ENCODE measurements at regions not wholly inside any gene's neighbourhood (a gene's known extent, or its start where the extent isn't known, plus 50 kb on each side); places are given as distances from the start of the nearest gene placed in this dataset.

DNA sequence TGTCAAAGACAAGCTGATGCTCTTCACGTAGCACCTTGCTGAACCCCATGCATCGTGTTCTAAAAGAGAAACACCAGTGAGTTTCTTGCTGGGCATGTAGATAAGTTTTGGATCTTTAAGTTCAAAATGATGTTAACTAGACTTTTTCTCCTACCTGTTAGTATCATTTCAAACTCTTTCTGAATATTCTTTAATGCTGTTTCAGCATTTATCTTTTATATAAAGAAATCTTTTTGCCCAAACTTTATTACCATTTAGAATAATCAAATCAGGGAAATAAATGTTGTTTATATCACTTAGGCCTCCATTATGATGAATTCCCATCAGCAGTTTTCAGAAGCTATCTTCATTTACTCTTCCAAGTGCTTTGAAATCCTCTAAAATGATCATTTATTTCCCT is 542.8 kb downstream of the CDH10 start:
- TF ChIP-seq, protein P1, sequence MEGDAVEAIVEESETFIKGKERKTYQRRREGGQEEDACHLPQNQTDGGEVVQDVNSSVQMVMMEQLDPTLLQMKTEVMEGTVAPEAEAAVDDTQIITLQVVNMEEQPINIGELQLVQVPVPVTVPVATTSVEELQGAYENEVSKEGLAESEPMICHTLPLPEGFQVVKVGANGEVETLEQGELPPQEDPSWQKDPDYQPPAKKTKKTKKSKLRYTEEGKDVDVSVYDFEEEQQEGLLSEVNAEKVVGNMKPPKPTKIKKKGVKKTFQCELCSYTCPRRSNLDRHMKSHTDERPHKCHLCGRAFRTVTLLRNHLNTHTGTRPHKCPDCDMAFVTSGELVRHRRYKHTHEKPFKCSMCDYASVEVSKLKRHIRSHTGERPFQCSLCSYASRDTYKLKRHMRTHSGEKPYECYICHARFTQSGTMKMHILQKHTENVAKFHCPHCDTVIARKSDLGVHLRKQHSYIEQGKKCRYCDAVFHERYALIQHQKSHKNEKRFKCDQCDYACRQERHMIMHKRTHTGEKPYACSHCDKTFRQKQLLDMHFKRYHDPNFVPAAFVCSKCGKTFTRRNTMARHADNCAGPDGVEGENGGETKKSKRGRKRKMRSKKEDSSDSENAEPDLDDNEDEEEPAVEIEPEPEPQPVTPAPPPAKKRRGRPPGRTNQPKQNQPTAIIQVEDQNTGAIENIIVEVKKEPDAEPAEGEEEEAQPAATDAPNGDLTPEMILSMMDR (IDR thresholded peaks at IDR 0.05): no peak
- TF ChIP-seq POLR2AphosphoS5 (IDR thresholded peaks at IDR 0.05): no peak
